GM18508 (cell line): ENCODE measurements at regions not wholly inside any gene's neighbourhood (a gene's known extent, or its start where the extent isn't known, plus 50 kb on each side); places are given as distances from the start of the nearest gene placed in this dataset.

ENCODE experiments used
- ATAC-seq: cut with Tn5 transposase; IDR thresholded peaks from one replicate; pipeline ENCODE4 v1.9.1; 2021; ENCODE audit warnings: moderate number of reproducible peaks; ENCODE audit not compliant: insufficient read depth, unreplicated experiment

GRCh38 chr7:89401099-89401498, 605.6 kb upstream of the TEX47 start:
- no peak for ATAC-seq

GRCh38 chr7:89401690-89402089, 606.2 kb upstream of the TEX47 start:
- ATAC-seq: no peak

DNA sequence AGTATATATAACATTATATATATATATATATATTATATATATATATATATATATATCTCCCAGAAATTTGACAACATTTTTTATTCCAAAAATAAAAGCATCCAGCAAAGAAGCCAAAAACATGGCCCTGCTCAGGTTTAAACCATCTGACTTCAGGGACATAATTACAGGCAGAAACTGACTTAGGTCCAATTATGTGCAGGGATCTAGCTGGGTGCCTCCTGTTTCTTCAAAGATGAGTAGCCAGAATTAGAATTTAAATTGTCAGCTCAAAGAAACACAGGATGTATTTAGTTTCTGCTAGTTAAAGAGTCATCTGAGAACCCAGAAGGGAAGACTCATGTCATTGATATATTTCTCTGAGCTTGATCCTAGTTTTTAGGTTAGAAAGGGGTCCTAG, 656.4 kb upstream of the TEX47 start:
- no peak for ATAC-seq

DNA sequence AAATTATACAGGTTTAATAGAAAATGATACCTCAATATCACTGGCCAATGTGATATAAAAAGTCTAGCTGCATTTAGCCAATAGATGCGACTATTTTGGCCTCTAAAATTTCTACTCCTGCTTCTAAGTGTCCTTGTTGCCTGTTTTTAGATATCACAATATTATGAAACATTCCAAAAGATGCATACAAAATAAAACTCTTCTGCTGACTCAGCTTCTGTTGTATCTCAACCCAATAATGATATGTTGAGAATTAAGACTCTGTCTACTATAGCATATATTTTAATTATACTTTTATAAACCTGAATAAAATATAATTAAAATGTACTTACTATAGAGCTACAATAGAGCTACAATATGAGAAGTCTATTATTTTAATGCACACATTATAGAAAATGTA, 661.0 kb upstream of the TEX47 start:
- ATAC-seq: no peak

GRCh38 chr7:89458114-89458513, 662.6 kb upstream of the TEX47 start:
- no peak for ATAC-seq

DNA sequence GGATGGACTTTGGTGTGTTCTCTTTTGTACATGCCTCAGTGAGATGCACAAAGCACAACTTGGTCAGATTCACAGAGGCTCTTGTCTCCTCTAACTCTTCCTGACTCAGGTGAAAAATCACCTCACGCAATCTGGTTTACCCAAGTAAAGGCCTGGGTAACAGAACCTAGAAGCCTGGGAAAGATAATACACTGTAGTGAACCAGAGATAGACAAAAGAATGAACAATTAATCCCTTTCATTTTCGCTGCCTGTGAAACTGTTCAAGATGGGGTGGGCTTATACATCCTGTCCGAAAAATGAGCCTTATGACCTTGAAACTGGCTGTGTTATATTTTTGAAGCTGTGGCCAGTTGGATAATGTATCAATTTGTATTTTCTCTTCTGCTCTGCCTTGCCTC, 678.9 kb upstream of the TEX47 start:
- no peak for ATAC-seq

GRCh38 chr7:89477991-89478390, 676.3 kb upstream of the STEAP1 start:
- ATAC-seq: no peak

DNA sequence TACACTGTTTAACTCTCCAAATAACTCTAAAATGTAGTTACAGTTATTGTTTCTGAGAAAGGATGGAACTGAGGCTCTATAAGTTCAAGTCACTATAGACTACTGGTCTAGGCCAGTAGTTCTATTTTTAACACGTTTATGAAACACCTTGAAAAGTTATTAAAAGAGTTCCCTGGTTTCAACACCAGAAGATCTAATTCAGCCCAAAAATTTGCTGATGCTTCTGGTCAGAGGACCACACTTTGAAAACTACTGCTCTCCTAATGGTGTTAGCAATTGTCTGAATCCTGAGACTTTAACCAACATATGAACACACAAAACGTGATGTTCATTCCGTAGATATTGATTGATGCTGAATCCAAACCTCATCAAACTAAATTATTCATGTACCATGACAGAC, 658.6 kb upstream of the STEAP1 start:
- no peak for ATAC-seq

DNA sequence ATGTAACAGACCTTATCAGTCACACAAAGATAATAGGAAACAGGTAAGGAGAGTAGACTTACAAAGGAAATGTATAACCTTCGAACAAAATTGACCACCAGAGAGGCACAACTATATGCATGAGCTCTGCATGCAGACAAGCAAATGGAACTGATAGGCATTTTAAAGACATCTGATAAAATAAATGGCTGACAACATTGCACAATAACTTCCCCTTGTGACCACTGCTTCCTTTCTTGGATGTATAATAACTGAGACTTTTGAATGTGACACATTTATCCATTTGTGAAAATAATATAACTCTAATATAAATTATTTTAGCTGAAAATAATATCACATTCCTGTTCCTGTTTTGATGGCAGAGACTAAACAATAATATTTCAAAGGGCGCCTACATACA, 654.2 kb upstream of the STEAP1 start:
- no peak for ATAC-seq

DNA sequence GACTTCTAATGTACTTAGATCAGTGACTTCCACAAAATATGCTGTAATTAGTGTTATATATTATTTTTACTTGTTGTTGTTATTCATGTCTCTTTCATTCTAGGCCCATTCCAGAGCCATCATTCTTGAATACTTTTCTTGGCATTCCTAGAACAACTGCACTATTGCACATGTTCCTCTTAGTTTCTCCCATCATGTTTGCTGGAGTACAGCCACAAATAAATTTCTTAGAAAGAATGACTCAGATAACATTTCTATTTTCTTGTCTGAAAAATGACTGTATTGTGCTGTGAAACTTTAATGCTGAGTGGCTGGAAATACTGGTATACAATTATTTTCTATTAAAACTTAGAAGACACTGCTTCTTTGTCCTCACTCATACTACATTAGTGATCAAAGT, 651.0 kb upstream of the STEAP1 start:
- no peak for ATAC-seq

DNA sequence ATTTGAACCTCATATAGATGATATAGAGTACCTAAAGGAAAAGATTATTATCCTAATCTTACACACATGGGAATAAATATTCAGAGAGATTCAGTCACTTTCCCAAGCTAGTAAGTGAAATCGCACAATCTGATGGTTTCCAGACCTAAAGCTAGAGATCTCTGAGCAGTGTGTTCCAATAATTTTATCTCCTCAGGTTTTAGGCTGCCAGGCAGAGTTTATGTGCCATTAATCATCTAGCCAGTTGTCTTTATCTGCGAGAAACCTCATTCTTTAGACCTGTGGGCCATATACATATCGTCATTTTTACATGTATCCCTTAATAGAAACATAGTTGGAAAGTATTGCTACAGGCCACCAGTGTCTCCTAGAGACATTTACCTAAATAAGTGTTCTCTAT, 647.2 kb upstream of the STEAP1 start:
- ATAC-seq: no peak

- ATAC-seq: no peak
These were observed 642.4 kb upstream of the STEAP1 start for GRCh38 chr7:89511900-89512299.

- no peak for ATAC-seq
These were observed 639.3 kb upstream of the STEAP1 start for GRCh38 chr7:89514970-89515369.

- ATAC-seq: no peak
These were observed 636.5 kb upstream of the STEAP1 start for GRCh38 chr7:89517815-89518214.

GRCh38 chr7:89549768-89550167, 604.5 kb upstream of the STEAP1 start:
- no peak for ATAC-seq

DNA sequence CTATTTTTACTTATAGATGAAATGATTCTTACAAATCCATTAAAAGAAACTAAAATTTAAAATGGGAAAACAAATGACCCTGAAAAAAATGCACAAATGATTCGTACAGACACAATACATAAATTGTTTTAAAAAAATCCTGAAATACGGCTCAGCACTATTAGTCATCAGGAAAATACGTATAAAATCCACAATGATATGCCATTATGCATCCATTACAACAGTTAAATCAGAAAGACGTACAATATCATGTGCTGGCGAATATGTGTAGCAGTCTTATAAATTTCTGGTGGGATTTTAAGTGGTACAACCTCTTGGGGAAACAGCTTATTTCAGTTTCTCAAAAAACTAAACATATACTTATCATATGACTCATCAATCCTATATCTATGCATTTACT, 600.1 kb upstream of the STEAP1 start:
- no peak for ATAC-seq

DNA sequence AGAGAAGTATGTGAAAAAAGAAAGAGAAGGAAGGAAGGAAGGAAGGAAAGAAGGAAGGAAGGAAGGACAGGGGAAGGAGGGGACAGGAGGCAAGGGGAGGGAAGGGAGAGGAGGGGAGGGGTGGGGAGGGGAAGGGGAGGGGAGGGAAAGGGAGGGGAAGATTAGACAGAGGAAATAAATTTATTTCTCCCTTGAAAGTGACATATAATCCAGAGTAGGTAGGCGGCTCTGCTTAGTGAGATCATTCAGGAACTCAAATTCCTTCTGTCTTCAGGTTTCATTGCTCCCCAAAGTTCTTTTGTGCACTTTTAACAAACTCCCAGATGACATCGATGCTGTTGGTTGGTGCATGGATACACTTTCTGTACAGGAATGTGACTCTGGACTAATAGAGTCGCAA, 594.7 kb upstream of the STEAP1 start:
- ATAC-seq: no peak

- ATAC-seq: no peak
These were observed 590.7 kb upstream of the STEAP1 start for GRCh38 chr7:89563597-89563996.

GRCh38 chr7:89584896-89585295, 569.4 kb upstream of the STEAP1 start:
- ATAC-seq: no peak

GRCh38 chr7:89593125-89593524, 561.1 kb upstream of the STEAP1 start:
- no peak for ATAC-seq

GRCh38 chr7:89602984-89603383, 551.3 kb upstream of the STEAP1 start:
- ATAC-seq: no peak

DNA sequence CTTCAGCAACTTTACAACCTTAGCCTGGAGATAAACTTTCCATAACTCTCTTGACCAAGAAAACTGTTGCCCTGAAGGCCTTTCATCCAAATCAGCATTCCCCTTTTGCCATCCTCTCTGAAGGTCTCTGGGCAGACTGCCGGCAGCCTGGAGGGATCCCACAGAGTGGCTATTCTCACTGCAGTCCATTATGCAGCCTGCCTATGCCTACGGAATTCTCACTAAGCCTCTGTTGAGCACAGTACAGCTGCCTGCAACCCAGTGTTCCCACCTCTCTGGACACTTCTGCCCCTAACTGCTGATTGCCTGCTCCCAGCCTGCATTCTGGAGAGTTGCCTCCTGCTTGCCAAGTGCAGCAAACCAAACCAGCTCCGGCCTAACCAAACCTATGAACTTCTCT, 548.9 kb upstream of the STEAP1 start:
- no peak for ATAC-seq

- no peak for ATAC-seq
These were observed 547.8 kb upstream of the STEAP1 start for GRCh38 chr7:89606511-89606910.
